SH-SY5Y (cell line): ENCODE measurements at regions not wholly inside any gene's neighbourhood (a gene's known extent, or its start where the extent isn't known, plus 50 kb on each side); places are given as distances from the start of the nearest gene placed in this dataset.

Source experiments
- GATA2 ChIP-seq: IDR thresholded peaks from 2 replicates; pipeline ENCODE4 v1.6.1; 2011; ENCODE audit warnings: mild to moderate bottlenecking, low read depth, low read length
- GATA3 ChIP-seq: IDR thresholded peaks from 2 replicates; pipeline ENCODE4 v1.6.1; 2011; ENCODE audit warnings: low read depth, mild to moderate bottlenecking, low read length, moderate library complexity

- no peak for TF ChIP-seq GATA3
- no peak for TF ChIP-seq GATA2
Measured at GRCh38 chr13:107200491-107200890, 632.6 kb upstream of the ARGLU1 start.

DNA sequence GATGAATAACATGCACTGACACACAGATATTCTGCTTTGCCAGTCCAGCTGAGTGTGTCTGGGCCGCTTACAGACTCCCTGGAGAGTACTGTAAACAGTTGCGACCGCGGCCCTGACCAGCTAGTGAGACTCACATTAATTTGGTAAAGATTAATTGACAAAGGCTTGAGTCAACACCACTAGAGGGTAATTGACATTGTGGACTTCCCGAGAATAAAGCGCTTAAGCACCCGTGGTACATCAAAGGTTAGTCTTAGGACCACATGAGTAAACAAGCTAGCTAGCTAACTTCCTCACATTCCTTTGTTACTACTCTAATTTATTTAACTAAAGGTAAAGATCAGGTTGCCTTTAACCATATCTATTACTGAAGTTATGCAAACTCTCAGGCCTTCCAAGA is 624.4 kb upstream of the ARGLU1 start:
- TF ChIP-seq GATA3, result no peak
- no peak for TF ChIP-seq GATA2

GRCh38 chr13:107190065-107190464 is 622.1 kb upstream of the ARGLU1 start:
- TF ChIP-seq GATA2, result no peak
- no peak for TF ChIP-seq GATA3

GRCh38 chr13:107185889-107186288 is 618.0 kb upstream of the ARGLU1 start:
- TF ChIP-seq GATA2 (no peak), GATA3 (no peak)

DNA sequence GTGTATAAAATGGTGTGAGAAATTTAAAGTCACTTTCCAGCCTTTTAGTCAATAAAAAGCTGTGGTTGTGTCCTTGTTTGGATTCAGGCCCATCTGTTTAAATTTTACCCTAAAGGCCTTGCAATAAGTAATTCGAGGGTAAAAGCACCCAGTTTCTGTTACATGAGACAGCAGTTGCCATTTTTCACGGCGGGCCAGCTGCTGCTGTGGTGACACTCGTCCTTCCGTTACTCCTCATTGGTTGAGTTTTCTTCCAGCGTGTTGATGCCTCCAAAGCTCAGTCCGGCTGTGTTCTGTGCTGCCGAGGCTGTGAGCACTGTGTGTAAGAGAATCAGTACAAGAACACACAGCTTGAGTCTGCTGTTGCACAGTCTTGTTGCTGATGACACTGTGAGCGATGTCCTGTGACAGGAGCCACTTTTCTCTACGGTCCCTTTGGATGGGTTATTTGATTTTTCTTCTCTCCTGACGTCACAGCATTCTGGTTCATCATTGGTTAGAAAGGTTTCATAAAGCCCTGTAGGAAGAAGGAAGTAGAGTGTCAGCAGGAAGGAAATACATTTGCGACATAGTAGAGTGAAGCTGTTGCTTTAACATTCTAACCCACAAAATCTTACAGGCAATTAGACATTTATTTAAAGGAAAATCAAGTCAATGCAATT is 602.5 kb upstream of the ARGLU1 start:
- no peak for TF ChIP-seq GATA3
- peak; percentile 65 for TF ChIP-seq GATA2

GRCh38 chr13:107157271-107157670 is 589.3 kb upstream of the ARGLU1 start:
- peak; percentile 12; the same call in 1 of the 2 replicates for TF ChIP-seq GATA2
- no peak for TF ChIP-seq GATA3

DNA sequence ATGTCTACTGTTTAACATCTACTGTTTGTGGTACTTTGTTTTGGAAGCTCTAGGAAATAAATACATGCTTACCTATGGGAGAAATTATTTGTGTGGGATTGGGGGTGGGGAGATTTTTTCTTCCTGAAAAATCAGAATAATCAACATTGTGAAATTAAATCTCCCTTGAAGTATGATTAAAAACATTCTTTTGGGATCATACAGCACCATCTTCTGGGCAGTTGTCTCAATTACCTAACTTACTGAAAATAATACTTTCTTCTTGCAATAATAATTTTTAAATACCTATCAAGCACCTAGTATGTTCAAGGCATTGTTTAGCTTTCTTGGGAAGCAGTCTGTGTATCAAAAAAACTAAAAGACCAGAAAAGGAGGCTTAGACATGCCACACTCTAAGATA is 576.5 kb upstream of the ARGLU1 start:
- no peak for TF ChIP-seq GATA2
- no peak for TF ChIP-seq GATA3

DNA sequence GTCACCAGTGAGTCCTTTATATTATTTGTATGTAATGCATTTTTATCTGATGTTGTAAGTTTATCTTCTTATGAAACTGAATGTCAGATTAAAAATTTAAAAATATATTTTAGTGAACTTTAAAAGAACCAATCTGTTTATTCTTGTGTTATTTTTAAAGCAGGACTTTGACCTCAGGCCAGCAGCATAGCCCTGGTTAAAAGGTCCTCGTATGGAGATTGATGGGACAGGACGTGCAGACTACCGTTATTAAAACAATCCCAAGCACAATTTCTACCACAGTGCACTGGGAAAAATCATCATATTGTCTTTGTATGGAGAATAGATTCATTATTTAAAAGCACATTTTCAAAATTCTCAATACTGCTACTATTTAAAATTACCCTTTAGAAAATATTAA is 573.8 kb upstream of the ARGLU1 start:
- TF ChIP-seq GATA2 (no peak), GATA3 (no peak)

DNA sequence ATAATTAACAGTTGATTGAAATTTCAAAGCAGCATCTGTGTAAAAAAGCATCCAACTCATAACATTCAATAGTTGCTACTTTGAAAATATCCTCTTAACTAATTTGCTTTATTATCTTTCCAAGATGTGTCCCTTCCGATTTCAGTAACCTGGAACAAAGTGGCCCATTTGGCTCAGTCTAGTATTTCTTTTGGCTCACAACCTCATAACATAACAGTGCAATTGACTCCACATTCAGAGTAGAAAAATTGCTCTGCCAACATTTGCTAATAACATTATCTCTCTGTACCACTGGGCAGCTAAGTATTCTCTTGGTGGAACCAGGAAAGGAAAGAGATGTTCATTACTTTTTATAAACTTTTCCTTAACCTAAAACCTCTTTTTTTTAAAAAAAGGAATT is 571.1 kb upstream of the ARGLU1 start:
- TF ChIP-seq GATA2 (no peak), GATA3 (no peak)

- no peak for TF ChIP-seq GATA3
- TF ChIP-seq GATA2, result no peak
Measured at GRCh38 chr13:107138486-107138885, 570.5 kb upstream of the ARGLU1 start.

DNA sequence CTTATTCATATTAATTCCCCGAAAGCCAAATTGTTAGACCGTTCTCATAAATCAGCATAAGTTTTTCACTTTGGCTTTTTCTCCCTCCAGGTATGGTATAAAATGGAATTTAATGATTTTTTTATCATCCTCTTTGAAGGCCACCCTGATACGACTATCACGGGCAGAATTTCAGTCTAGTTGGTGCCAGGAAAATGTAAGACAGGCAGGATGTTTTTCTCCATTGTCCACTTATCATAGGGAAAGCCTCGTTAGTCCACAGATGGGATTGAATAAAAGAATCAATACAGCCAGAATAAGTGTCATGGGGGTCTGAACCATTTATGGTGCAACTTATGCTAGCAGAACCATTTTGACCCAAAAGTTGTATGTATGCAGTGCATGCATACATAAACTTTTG is 566.0 kb upstream of the ARGLU1 start:
- no peak for TF ChIP-seq GATA3
- no peak for TF ChIP-seq GATA2

DNA sequence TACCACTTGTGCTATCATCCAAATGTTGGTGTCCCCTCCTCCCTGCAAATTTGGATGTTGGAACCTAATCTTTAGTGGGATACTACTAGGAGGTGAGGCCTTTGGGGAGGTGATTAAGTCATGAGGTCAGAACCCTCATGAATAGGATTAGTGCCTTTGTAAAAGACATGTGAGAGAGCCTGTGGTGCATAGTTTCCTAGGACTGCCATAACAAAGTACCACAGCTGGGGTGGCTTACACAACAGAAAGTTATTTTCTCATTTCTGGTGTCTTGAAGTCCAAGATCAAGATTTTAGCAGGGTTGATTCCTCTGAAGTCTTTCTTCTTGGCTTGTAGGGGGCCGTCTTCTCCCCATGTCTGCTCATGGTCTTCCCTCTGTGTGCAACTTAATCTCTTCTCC is 562.6 kb upstream of the ARGLU1 start:
- TF ChIP-seq GATA2 (no peak), GATA3 (no peak)

GRCh38 chr13:107124730-107125129 is 556.8 kb upstream of the ARGLU1 start:
- TF ChIP-seq GATA2, result peak; percentile 26; the same call in 1 of the 2 replicates
- TF ChIP-seq GATA3, result peak; percentile 85

DNA sequence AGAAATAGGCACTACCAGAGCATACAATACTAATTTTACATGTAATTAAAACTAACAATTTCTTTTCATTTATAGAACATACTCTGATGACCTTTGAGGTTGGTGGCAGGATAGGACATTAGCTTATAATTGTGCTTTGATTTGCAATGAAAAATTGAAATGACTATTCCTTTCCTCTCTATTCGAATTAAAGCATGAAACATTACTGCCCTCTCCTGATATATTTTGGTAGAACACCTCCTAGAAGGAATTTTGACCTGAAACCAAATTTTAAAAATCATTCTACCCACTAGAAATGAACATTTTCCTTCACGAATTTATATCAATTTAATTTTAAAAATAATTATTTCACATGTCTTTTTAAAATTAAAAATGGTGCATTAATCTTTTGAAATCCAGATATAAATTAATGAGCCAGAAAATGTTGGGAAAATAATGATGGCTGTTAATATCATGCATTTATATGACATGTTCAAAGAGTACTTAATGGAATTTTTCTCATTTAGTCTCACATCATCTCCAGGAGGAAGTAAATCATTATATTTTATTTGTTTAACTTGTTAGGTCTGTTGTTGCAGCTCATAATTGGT is 556.3 kb upstream of the ARGLU1 start:
- TF ChIP-seq GATA3, result no peak
- no peak for TF ChIP-seq GATA2

- TF ChIP-seq GATA3 (no peak), GATA2 (no peak)
Measured at GRCh38 chr13:107121793-107122192, 553.9 kb upstream of the ARGLU1 start.
